Panc1 (cell line): ENCODE measurements at regions not wholly inside any gene's neighbourhood (a gene's known extent, or its start where the extent isn't known, plus 50 kb on each side); places are given as distances from the start of the nearest gene placed in this dataset.

Source experiments
- ATAC-seq: fragments of 200-7000 bp; cut with Tn5 transposase; 2 replicates; pipeline ENCODE4 v1.9.1; 2020; ENCODE audit warnings: mild to moderate bottlenecking, moderate library complexity
- BruUV-seq: library from RNA; stranded (reverse); fragments of 400-500 nt; replicated peaks from 2 replicates; lab custom pipeline; 2021; lab: Mats Ljungman, UMichigan
- CTCF ChIA-PET: fragments of 300-600 bp; sonication (Branson Sonifier 250); formaldehyde crosslinking; loops from one replicate; lab custom pipeline; 2022; ENCODE audit warnings: antibody characterized with exemption; lab: Charles Lee
- POLR2A ChIA-PET: fragments of 300-600 bp; sonication (Branson Sonifier 250); formaldehyde crosslinking; loops from one replicate; lab custom pipeline; 2022; ENCODE audit warnings: antibody characterized with exemption; lab: Charles Lee
- DNase-seq: peaks from one replicate; pipeline ENCODE4 v3.0.0-alpha.2; 2010; ENCODE audit warnings: low read depth, low spot score
- H3K27ac ChIP-seq: 2 replicates; pipeline ENCODE4 v1.5.1; 2011; ENCODE audit warnings: mild to moderate bottlenecking, low read length, inconsistent platforms
- H3K27me3 ChIP-seq: fragments of 200-500 bp; sonication (Bioruptor generic); 2 replicates; pipeline ENCODE4 v1.6.0; 2014; ENCODE audit warnings: low read length, inconsistent platforms; ENCODE audit not compliant: control insufficient read depth, insufficient read depth
- H3K36me3 ChIP-seq: fragments of 200-500 bp; sonication (Bioruptor generic); 2 replicates; pipeline ENCODE4 v1.5.1; 2014; ENCODE audit warnings: inconsistent platforms, mild to moderate bottlenecking, low read length, moderate library complexity; ENCODE audit not compliant: control insufficient read depth, insufficient read depth
- H3K4me1 ChIP-seq: 2 replicates; pipeline ENCODE4 v1.5.1; 2011; ENCODE audit warnings: inconsistent platforms, mild to moderate bottlenecking, low read length, moderate library complexity; ENCODE audit not compliant: control insufficient read depth, insufficient read depth
- H3K4me3 ChIP-seq, 2 experiments: 2 replicates each; pipeline ENCODE4 v1.5.1; 2011 to 2012; ENCODE audit warnings: low read depth in 2 of 2, low read length in 2 of 2, mild to moderate bottlenecking in 2 of 2, inconsistent platforms in 1 of 2, moderate library complexity in 1 of 2
- H3K9me3 ChIP-seq: fragments of 200-500 bp; sonication (Bioruptor generic); 2 replicates; pipeline ENCODE4 v1.5.1; 2014; ENCODE audit warnings: low read depth, mild to moderate bottlenecking, inconsistent platforms, low read length, moderate library complexity; ENCODE audit not compliant: control insufficient read depth, insufficient read depth
- POLR2AphosphoS5 ChIP-seq: IDR thresholded peaks from 2 replicates; pipeline ENCODE4 v1.6.1; 2012; ENCODE audit warnings: mild to moderate bottlenecking, low read depth, low read length, moderate library complexity
- SIN3A ChIP-seq: IDR thresholded peaks from 2 replicates; pipeline ENCODE4 v1.6.1; 2012; ENCODE audit warnings: low read depth, mild to moderate bottlenecking, low read length, moderate library complexity, borderline replicate concordance; ENCODE audit not compliant: insufficient read depth
- TCF7L2 ChIP-seq: IDR thresholded peaks from 2 replicates; pipeline ENCODE4 v1.6.1; 2011; ENCODE audit warnings: mild to moderate bottlenecking, low read depth, low read length, inconsistent platforms
- in situ Hi-C: cut with HindIII; loops from 2 replicates; pipeline ENCODE4 v1.10.0; 2016; ENCODE audit warnings: low sequenced_read_pairs, low pct_unique_long_range_greater_than_20kb
- intact Hi-C: fragments of 100-400 bp; cut with micrococcal nuclease; formaldehyde crosslinking; loops from one replicate; pipeline ENCODE4 v1.10.0; 2022; ENCODE audit not compliant: unreplicated experiment
- TF ChIP-seq, protein P1 (sequence below): fragments of 450-650 bp; IDR thresholded peaks from 2 replicates; pipeline ENCODE4 v1.5.1; 2017; ENCODE audit warnings: mild to moderate bottlenecking
- TF ChIP-seq, protein P2 (sequence below), 2 experiments: IDR thresholded peaks; 2 replicates each; pipeline ENCODE4 v1.6.1; 2011 to 2012; ENCODE audit warnings: low read depth in 2 of 2, control low read depth in 1 of 2, low read length in 1 of 2, mild to moderate bottlenecking in 1 of 2, moderate library complexity in 1 of 2; ENCODE audit not compliant: insufficient read depth in 1 of 2

- Histone ChIP-seq H3K4me3 (no peak overlapping the region), H3K36me3 (no peaks in the 10 kb centered on the region), H3K27me3 (no peaks in the 10 kb centered on the region), H3K4me1 (no peaks in the 10 kb centered on the region), H3K9me3 (no peaks in the 10 kb centered on the region), H3K27ac (no peak overlapping the region)
- TF ChIP-seq POLR2AphosphoS5 = no peak
- TF ChIP-seq, protein P1, sequence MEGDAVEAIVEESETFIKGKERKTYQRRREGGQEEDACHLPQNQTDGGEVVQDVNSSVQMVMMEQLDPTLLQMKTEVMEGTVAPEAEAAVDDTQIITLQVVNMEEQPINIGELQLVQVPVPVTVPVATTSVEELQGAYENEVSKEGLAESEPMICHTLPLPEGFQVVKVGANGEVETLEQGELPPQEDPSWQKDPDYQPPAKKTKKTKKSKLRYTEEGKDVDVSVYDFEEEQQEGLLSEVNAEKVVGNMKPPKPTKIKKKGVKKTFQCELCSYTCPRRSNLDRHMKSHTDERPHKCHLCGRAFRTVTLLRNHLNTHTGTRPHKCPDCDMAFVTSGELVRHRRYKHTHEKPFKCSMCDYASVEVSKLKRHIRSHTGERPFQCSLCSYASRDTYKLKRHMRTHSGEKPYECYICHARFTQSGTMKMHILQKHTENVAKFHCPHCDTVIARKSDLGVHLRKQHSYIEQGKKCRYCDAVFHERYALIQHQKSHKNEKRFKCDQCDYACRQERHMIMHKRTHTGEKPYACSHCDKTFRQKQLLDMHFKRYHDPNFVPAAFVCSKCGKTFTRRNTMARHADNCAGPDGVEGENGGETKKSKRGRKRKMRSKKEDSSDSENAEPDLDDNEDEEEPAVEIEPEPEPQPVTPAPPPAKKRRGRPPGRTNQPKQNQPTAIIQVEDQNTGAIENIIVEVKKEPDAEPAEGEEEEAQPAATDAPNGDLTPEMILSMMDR = no peak
- TF ChIP-seq TCF7L2 = no peak
- TF ChIP-seq SIN3A = no peak
- TF ChIP-seq, protein P2, sequence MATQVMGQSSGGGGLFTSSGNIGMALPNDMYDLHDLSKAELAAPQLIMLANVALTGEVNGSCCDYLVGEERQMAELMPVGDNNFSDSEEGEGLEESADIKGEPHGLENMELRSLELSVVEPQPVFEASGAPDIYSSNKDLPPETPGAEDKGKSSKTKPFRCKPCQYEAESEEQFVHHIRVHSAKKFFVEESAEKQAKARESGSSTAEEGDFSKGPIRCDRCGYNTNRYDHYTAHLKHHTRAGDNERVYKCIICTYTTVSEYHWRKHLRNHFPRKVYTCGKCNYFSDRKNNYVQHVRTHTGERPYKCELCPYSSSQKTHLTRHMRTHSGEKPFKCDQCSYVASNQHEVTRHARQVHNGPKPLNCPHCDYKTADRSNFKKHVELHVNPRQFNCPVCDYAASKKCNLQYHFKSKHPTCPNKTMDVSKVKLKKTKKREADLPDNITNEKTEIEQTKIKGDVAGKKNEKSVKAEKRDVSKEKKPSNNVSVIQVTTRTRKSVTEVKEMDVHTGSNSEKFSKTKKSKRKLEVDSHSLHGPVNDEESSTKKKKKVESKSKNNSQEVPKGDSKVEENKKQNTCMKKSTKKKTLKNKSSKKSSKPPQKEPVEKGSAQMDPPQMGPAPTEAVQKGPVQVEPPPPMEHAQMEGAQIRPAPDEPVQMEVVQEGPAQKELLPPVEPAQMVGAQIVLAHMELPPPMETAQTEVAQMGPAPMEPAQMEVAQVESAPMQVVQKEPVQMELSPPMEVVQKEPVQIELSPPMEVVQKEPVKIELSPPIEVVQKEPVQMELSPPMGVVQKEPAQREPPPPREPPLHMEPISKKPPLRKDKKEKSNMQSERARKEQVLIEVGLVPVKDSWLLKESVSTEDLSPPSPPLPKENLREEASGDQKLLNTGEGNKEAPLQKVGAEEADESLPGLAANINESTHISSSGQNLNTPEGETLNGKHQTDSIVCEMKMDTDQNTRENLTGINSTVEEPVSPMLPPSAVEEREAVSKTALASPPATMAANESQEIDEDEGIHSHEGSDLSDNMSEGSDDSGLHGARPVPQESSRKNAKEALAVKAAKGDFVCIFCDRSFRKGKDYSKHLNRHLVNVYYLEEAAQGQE (IDR thresholded peaks at IDR 0.05; ENCODE audit: insufficient read depth in 1 of 2, low read depth in 2 of 2, low read length in 1 of 2) = no peak
- BruUV-seq = no TSS peak
- in situ Hi-C loops (no loop called here), intact Hi-C loops (no loop called here)
- no peak for ATAC-seq
- POLR2A ChIA-PET = no interaction called here
- no peak for DNase-seq
- CTCF ChIA-PET = no interaction called here
Observed at GRCh38 chr2:212926940-212927339, 224.5 kb downstream of the IKZF2 start.

DNA sequence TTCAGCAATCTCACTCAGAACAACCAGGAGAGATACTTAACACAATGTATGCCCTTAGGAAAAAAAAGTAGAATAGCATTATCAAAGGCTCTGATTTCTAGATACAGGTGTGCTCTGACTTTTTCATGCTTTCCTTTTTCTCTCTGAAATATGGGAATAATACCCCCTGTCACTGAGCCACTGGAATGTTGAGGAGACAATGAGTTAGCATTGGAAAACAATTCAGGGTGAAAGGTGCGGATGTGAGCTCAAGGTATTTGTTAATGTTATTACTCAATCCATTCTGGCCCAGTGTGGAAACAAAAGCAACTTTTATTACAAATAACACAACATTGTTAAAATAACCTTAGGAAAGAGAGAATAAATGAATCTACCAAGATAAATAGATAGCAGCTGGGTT is 228.0 kb downstream of the IKZF2 start:
- ATAC-seq (no peak), DNase-seq (no peak)
- Histone ChIP-seq H3K36me3 (no peaks in the 10 kb centered on the region), H3K4me1 (no peaks in the 10 kb centered on the region), H3K27ac (no peak overlapping the region), H3K4me3 (no peak overlapping the region), H3K9me3 (no peaks in the 10 kb centered on the region), H3K27me3 (no peaks in the 10 kb centered on the region)
- TF ChIP-seq, protein P1 = no peak
- no peak for TF ChIP-seq POLR2AphosphoS5
- CTCF ChIA-PET = no interaction called here
- POLR2A ChIA-PET = no interaction called here
- no TSS peak for BruUV-seq
- intact Hi-C loops (no loop called here), in situ Hi-C loops (no loop called here)

GRCh38 chr2:212922701-212923100 is 228.7 kb downstream of the IKZF2 start:
- H3K4me3 ChIP-seq = no peak overlapping the region
- ChIA-PET POLR2A (no interaction called here), CTCF (no interaction called here)
- H3K4me1 ChIP-seq = no peaks in the 10 kb centered on the region
- intact Hi-C loops = no loop called here
- no peaks in the 10 kb centered on the region for H3K9me3 ChIP-seq
- DNase-seq (no peak), ATAC-seq (no peak)
- BruUV-seq = no TSS peak
- in situ Hi-C loops = no loop called here
- H3K27me3 ChIP-seq = no peaks in the 10 kb centered on the region
- H3K27ac ChIP-seq = no peak overlapping the region
- H3K36me3 ChIP-seq = no peaks in the 10 kb centered on the region
- TF ChIP-seq TCF7L2 (no peak), POLR2AphosphoS5 (no peak), SIN3A (no peak)
- TF ChIP-seq, protein P1 = no peak
- TF ChIP-seq, protein P2 (IDR thresholded peaks at IDR 0.05; ENCODE audit: insufficient read depth in 1 of 2, low read depth in 2 of 2, low read length in 1 of 2) = no peak
